Endothelial cell of umbilical vein (primary cell): ENCODE measurements at regions not wholly inside any gene's neighbourhood (a gene's known extent, or its start where the extent isn't known, plus 50 kb on each side); places are given as distances from the start of the nearest gene placed in this dataset.

ENCODE experiments used
- BruUV-seq: library from RNA; stranded (reverse); fragments of 400-500 nt; replicated peaks from 2 replicates; lab custom pipeline; 2021; lab: Mats Ljungman, UMichigan
- CTCF ChIA-PET: fragments of 300-600, 350-600 bp; sonication (Branson Sonifier 250); formaldehyde crosslinking; loops from one replicate; lab custom pipeline; 2021; ENCODE audit warnings: antibody characterized with exemption, inconsistent platforms; lab: Charles Lee
- POLR2A ChIA-PET: fragments of 300-600, 350-600 bp; sonication (Branson Sonifier 250); formaldehyde crosslinking; loops from one replicate; lab custom pipeline; 2021; ENCODE audit warnings: antibody characterized with exemption, inconsistent platforms; lab: Charles Lee
- DNase-seq: peaks from one replicate; pipeline ENCODE4 v3.0.0-alpha.2; 2011; ENCODE audit warnings: low read depth, low spot score
- FAIRE-seq: peaks from 2 replicates; lab custom pipeline; 2011; peaks lifted over from hg19 to GRCh38; lab: Jason Lieb, UNC
- H2AFZ ChIP-seq: 2 replicates; pipeline ENCODE4 v1.6.0; 2012; ENCODE audit warnings: low read depth, low read length, control low read depth, inconsistent platforms
- H3K27ac ChIP-seq: 2 replicates; pipeline ENCODE4 v1.5.1; 2011; ENCODE audit warnings: low read depth, mild to moderate bottlenecking, control low read depth, low read length, moderate library complexity; ENCODE audit not compliant: insufficient read depth
- H3K27me3 ChIP-seq, 2 experiments: 2 replicates each; pipeline versions ENCODE4 v1.6.0 to v1.6.1; 2011; ENCODE audit warnings: low read length in 2 of 2, mixed read lengths in 1 of 2; ENCODE audit not compliant: control insufficient read depth in 2 of 2, insufficient read depth in 2 of 2
- H3K36me3 ChIP-seq, 2 experiments: 2 replicates in 1 of 2; 3 replicates in 1 of 2; pipeline ENCODE4 v1.5.1; 2011; ENCODE audit warnings: low read length in 2 of 2, mild to moderate bottlenecking in 1 of 2, moderate library complexity in 1 of 2; ENCODE audit not compliant: control insufficient read depth in 2 of 2, insufficient read depth in 2 of 2; ENCODE audit errors: extremely low read depth in 1 of 2
- H3K4me1 ChIP-seq: 3 replicates; pipeline ENCODE4 v1.5.1; 2011; ENCODE audit warnings: mild to moderate bottlenecking, low read length; ENCODE audit not compliant: control insufficient read depth, insufficient read depth; ENCODE audit errors: extremely low read depth
- H3K4me2 ChIP-seq: 2 replicates; pipeline ENCODE4 v1.6.1; 2011; ENCODE audit warnings: low read length, control low read depth, mixed read lengths; ENCODE audit not compliant: insufficient read depth
- H3K4me3 ChIP-seq, 3 experiments: fragments of 200-600 bp in 1 of 3; sonication (generic), shearing (Covaris generic) in 1 of 3; replicated peaks in 1 of 3; 2 replicates each; pipeline ENCODE4 v1.5.1; 2011 to 2016; ENCODE audit warnings: control low read depth in 3 of 3, low read length in 3 of 3, mild to moderate bottlenecking in 2 of 3, inconsistent platforms in 1 of 3, low read depth in 1 of 3, moderate library complexity in 1 of 3; ENCODE audit not compliant: insufficient read depth in 1 of 3
- H3K79me2 ChIP-seq: 2 replicates; pipeline ENCODE4 v1.6.0; 2012; ENCODE audit warnings: low read length, inconsistent platforms; ENCODE audit not compliant: control insufficient read depth, insufficient read depth
- H3K9ac ChIP-seq: replicated peaks from 2 replicates; pipeline ENCODE3; 2011; ENCODE audit warnings: low read length, control low read depth; ENCODE audit not compliant: insufficient read depth; ENCODE audit errors: extremely low read depth
- H3K9me1 ChIP-seq: replicated peaks from 3 replicates; pipeline ENCODE4 v1.6.0; 2011; ENCODE audit warnings: mild to moderate bottlenecking, low read length; ENCODE audit not compliant: control insufficient read depth, insufficient read depth; ENCODE audit errors: extremely low read depth
- H3K9me3 ChIP-seq: replicated peaks from 2 replicates; pipeline ENCODE4 v1.5.1; 2012; ENCODE audit warnings: low read length, inconsistent platforms; ENCODE audit not compliant: control insufficient read depth, insufficient read depth
- H4K20me1 ChIP-seq: replicated peaks from 2 replicates; pipeline ENCODE3; 2011; ENCODE audit warnings: mild to moderate bottlenecking, low read length; ENCODE audit not compliant: control insufficient read depth, insufficient read depth; ENCODE audit errors: extremely low read depth
- EZH2 ChIP-seq: IDR thresholded peaks from 2 replicates; pipeline ENCODE4 v1.6.1; 2012; ENCODE audit warnings: borderline replicate concordance, low read depth, mild to moderate bottlenecking, moderate library complexity, low read length, inconsistent platforms; ENCODE audit not compliant: severe bottlenecking
- FOS ChIP-seq: IDR thresholded peaks from 2 replicates; pipeline ENCODE4 v1.6.1; 2011; ENCODE audit warnings: mild to moderate bottlenecking, low read length, moderate library complexity, borderline replicate concordance; ENCODE audit not compliant: insufficient read depth
- GATA2 ChIP-seq: IDR thresholded peaks from 2 replicates; pipeline ENCODE4 v1.7.0; 2011; ENCODE audit warnings: low read depth, mild to moderate bottlenecking, moderate library complexity, mixed read lengths, low read length; ENCODE audit not compliant: insufficient read length, insufficient read depth
- JUN ChIP-seq: IDR thresholded peaks from 2 replicates; pipeline ENCODE4 v1.6.1; 2011; ENCODE audit warnings: borderline replicate concordance, low read depth; ENCODE audit not compliant: insufficient read length, insufficient read depth
- MAX ChIP-seq: IDR thresholded peaks from 2 replicates; pipeline ENCODE4 v1.6.1; 2011; ENCODE audit not compliant: insufficient read depth, insufficient read length
- MYC ChIP-seq: IDR thresholded peaks from one replicate; pipeline ENCODE4 v1.6.1; 2011; ENCODE audit warnings: mild to moderate bottlenecking, low read depth, low read length
- POLR2A ChIP-seq: IDR thresholded peaks from 2 replicates; pipeline ENCODE4 v1.6.1; 2012; ENCODE audit warnings: low read depth, mild to moderate bottlenecking, control low read depth, low read length
- POLR2AphosphoS5 ChIP-seq: IDR thresholded peaks from 2 replicates; pipeline ENCODE4 v1.6.1; 2012; ENCODE audit warnings: low read depth, mild to moderate bottlenecking, control low read depth, low read length, moderate library complexity; ENCODE audit not compliant: insufficient read depth
- dilution Hi-C: fragments of 300-500 bp; cut with MboI; formaldehyde crosslinking; loops from one replicate; pipeline ENCODE4 v1.15.0; 2019; ENCODE audit warnings: low sequenced_read_pairs; ENCODE audit not compliant: extremely low pct_ligation_motif_present
- intact Hi-C: fragments of 100-400 bp; cut with micrococcal nuclease; formaldehyde crosslinking; loops from one replicate; pipeline ENCODE4 v1.10.0; 2022

- dilution Hi-C loops (no loop called here), intact Hi-C loops (no loop called here)
- ChIA-PET CTCF (no interaction called here), POLR2A (no interaction called here)
- Histone ChIP-seq H3K9me3 (no peaks in the 10 kb centered on the region), H2AFZ (no peak overlapping the region), H3K4me1 (no peaks in the 10 kb centered on the region), H3K4me2 (no peak overlapping the region), H3K36me3 (no peaks in the 10 kb centered on the region), H3K4me3 (no peak overlapping the region), H3K27ac (no peak overlapping the region), H3K9ac (no peak overlapping the region), H4K20me1 (no peaks in the 10 kb centered on the region), H3K79me2 (no peaks in the 10 kb centered on the region), H3K27me3 (no peaks in the 10 kb centered on the region), H3K9me1 (no peaks in the 10 kb centered on the region)
- TF ChIP-seq FOS: no peak
- no peak for TF ChIP-seq POLR2A
- no peak for TF ChIP-seq MYC
- TF ChIP-seq JUN: no peak
- TF ChIP-seq MAX: no peak
- no peak for TF ChIP-seq GATA2
- TF ChIP-seq EZH2: no peak
- FAIRE-seq (no peak), DNase-seq (no peak)
- no TSS peak for BruUV-seq
Observed at GRCh38 chr2:62362561-62362960, 143.4 kb downstream of the TMEM17 start.

- H2AFZ ChIP-seq: no peak overlapping the region
- no peaks in the 10 kb centered on the region for H3K4me1 ChIP-seq
- FAIRE-seq (no peak), DNase-seq (no peak)
- ChIA-PET CTCF (no interaction called here), POLR2A (no interaction called here)
- no peaks in the 10 kb centered on the region for H3K9me1 ChIP-seq
- dilution Hi-C loops: no loop called here
- intact Hi-C loops: no loop called here
- TF ChIP-seq POLR2AphosphoS5 (no peak), EZH2 (no peak), JUN (no peak), GATA2 (no peak), POLR2A (no peak)
- H3K27ac ChIP-seq: no peak overlapping the region
- no peak overlapping the region for H3K9ac ChIP-seq
- H3K36me3 ChIP-seq: no peaks in the 10 kb centered on the region
- no peaks in the 10 kb centered on the region for H3K27me3 ChIP-seq
- H3K4me2 ChIP-seq: no peak overlapping the region
- BruUV-seq: no TSS peak
- H3K9me3 ChIP-seq: no peaks in the 10 kb centered on the region
- H4K20me1 ChIP-seq: no peaks in the 10 kb centered on the region
- no peak overlapping the region for H3K4me3 ChIP-seq
- H3K79me2 ChIP-seq: no peaks in the 10 kb centered on the region
Observed at GRCh38 chr2:62361964-62362363, 144.0 kb downstream of the TMEM17 start.
